ENCODE measurements at regions not wholly inside any gene's neighbourhood (a gene's known extent, or its start where the extent isn't known, plus 50 kb on each side); places are given as distances from the start of the nearest gene placed in this dataset.

DNA sequence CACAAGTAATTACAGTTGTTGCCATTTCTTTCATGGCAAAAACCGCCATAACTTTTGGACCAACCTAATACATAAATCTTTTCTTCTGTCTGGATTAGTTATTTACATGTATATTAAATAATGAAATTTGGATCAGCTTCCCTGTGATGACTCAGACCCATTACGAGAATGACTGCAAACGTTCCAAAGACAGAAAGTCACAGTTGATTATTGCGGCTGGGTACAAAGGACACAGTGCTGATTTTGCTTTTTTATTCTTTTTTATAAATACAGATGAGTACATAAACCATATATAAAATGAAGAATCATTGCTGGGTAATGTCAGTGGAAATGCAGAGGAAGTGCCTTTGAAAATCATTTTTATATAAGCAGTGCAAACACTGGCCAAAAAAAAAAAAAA, 126.2 kb downstream of the TWIST2 start:
- TF ChIP-seq, protein P1, sequence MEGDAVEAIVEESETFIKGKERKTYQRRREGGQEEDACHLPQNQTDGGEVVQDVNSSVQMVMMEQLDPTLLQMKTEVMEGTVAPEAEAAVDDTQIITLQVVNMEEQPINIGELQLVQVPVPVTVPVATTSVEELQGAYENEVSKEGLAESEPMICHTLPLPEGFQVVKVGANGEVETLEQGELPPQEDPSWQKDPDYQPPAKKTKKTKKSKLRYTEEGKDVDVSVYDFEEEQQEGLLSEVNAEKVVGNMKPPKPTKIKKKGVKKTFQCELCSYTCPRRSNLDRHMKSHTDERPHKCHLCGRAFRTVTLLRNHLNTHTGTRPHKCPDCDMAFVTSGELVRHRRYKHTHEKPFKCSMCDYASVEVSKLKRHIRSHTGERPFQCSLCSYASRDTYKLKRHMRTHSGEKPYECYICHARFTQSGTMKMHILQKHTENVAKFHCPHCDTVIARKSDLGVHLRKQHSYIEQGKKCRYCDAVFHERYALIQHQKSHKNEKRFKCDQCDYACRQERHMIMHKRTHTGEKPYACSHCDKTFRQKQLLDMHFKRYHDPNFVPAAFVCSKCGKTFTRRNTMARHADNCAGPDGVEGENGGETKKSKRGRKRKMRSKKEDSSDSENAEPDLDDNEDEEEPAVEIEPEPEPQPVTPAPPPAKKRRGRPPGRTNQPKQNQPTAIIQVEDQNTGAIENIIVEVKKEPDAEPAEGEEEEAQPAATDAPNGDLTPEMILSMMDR (IDR thresholded peaks at IDR 0.05), result no peak

DNA sequence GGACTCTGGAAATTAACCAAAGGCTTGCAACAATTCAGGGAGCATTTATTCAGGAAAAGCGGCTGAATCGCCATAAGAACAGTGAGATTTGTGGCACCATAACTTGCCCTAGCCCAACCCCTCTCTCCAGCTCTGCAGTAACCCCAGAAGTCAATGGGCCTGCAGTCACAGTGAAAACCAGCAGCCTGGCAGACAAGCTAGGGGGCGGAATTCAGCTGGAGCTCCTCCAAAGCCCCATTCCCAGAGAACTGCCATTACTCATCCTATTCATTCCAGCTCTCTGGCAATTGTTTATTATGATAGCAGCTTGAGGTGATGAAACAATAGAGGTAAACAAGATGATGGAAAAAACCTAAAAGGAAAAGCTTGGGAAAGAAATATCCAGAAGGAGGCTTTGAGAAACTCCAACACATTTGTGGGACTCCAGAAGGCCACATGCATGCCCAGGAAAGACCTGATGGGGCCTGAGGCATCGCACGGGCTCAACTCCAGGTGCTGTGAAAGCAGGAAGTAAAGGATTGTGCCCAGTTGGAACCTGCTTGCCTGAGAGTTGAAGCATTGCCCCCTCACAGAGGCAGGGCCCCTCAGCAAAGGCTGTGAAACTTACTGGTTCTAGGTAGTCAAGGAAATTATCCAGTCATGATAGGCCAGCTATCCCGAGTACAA, 126.7 kb downstream of the TWIST2 start:
- TF ChIP-seq, protein P1 (IDR thresholded peaks at IDR 0.05), result no peak; the same call in 1 of the 2 replicates

DNA sequence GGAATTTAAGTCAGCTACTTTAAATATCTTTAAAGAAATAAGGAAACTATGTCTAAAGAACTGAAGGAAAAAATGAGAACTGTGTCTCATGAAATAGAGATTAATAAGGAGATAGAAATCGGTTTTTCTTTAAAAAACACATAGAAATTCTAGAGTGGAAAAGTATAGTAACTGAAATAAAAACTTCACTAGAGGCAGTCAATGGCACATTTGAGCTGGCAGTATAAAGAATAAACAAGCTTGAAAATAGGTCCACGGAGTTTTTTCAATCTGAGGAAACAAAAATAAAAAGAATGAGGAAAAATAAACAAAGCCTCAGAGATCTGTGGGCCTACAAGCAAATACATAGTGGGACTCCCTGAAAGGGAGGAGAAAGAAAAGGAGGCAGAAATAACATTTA, 127.5 kb downstream of the TWIST2 start:
- TF ChIP-seq, protein P1 (IDR thresholded peaks at IDR 0.05), result no peak

- TF ChIP-seq, protein P1 (IDR thresholded peaks at IDR 0.05), result no peak
These were observed 130.6 kb downstream of the TWIST2 start for GRCh38 chr2:238978497-238978896.

DNA sequence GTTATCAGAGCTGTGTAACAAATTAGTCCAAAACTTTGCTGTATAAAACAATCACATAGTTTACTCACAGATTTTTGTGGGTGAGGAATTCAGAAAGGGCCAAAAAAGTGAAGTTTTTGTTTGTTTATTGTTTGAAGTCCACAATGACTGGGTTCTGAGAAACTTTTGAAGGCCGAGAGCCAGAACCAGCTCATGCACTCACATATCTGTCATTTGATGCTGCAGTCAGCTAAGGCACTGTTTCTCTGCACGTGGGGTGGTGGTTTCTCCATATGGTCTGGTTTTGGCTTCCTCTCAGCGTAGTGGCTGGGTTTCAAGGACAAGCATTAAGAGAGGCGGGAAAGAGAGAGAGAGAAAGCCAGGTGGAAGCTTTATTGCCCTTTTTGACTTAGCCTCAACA, 131.8 kb downstream of the TWIST2 start:
- TF ChIP-seq, protein P1 (IDR thresholded peaks at IDR 0.05), result no peak

DNA sequence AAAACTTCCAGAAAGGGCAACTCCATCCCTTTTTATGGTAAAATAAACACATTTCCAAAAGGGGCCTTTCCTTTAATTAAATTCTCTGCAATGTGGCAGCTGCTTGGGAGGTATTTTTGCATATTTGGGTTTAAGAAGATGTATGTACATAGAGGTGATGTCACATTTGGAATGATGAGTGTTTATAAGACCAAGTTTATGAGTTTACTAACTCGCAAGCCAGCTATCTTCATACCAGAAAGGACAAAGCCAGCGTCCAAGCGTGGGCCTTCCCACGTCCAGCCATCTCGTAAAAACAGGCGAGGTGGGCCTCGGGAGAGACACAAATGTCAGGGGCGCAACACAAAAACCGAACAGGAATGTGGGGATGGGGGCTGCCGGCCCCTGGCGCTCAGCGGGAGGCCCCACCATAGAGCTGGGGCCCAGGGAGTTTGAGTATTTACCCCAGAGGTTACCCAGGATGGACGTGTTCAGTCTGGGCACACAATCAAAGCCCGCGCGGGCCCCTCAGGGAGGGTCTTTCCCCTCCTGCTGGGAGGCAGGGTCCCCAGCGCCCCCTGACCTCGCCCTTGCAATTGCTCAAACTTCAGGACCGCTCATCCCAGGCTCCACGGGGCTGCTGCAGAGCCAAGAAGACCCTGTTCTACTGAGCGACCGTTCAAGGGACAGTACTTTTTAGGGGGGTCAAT, 137.3 kb downstream of the TWIST2 start:
- TF ChIP-seq, protein P1 (IDR thresholded peaks at IDR 0.05), result no peak

- TF ChIP-seq, protein P1 (IDR thresholded peaks at IDR 0.05), result no peak
These were observed 138.1 kb downstream of the TWIST2 start for GRCh38 chr2:238985931-238986446.
